ENCODE measurements at regions not wholly inside any gene's neighbourhood (a gene's known extent, or its start where the extent isn't known, plus 50 kb on each side); places are given as distances from the start of the nearest gene placed in this dataset.

- Histone ChIP-seq H3K36me3 (ENCODE audit: low read depth, missing control alignments) (no peaks in the 10 kb centered on the region), H3K27me3 (no peaks in the 10 kb centered on the region), H3K27ac (no peak overlapping the region), H3K4me1 (no peaks in the 10 kb centered on the region), H3K9me3 (no peaks in the 10 kb centered on the region), H3K4me3 (no peak overlapping the region)
- no peak for TF ChIP-seq CTCF (IDR thresholded peaks at IDR 0.05)
- TF ChIP-seq POLR2A (IDR thresholded peaks at IDR 0.05) = no peak
- DNase-seq = no peak
- 89 to 94% methylated on average over 4 of the region's 4 CpGs for WGBS, 2 donors
- intact Hi-C loops (cut with DNase I; ENCODE audit: low total_unique reads) = no loop called here
Measured at GRCh38 chr13:103573446-103573845, 507.2 kb upstream of the SLC10A2 start.

GRCh38 chr13:103568314-103568713, 502.1 kb upstream of the SLC10A2 start:
- H3K4me1 ChIP-seq = no peaks in the 10 kb centered on the region
- H3K9me3 ChIP-seq = no peaks in the 10 kb centered on the region
- no peaks in the 10 kb centered on the region for H3K27me3 ChIP-seq
- no peak overlapping the region for H3K27ac ChIP-seq
- no peak for DNase-seq
- WGBS, 2 donors = 85 to 86% methylated on average over 5 of the region's 5 CpGs
- intact Hi-C loops (cut with DNase I; ENCODE audit: low total_unique reads) = no loop called here
- H3K36me3 ChIP-seq (ENCODE audit: low read depth, missing control alignments) = no peaks in the 10 kb centered on the region
- H3K4me3 ChIP-seq = no peak overlapping the region
- TF ChIP-seq POLR2A (IDR thresholded peaks at IDR 0.05) (no peak), CTCF (IDR thresholded peaks at IDR 0.05) (no peak)

- intact Hi-C loops (cut with DNase I; ENCODE audit: low total_unique reads) = no loop called here
- no peak for TF ChIP-seq CTCF (IDR thresholded peaks at IDR 0.05)
- no peak for TF ChIP-seq POLR2A (IDR thresholded peaks at IDR 0.05)
- Histone ChIP-seq H3K36me3 (ENCODE audit: low read depth, missing control alignments) (no peaks in the 10 kb centered on the region), H3K9me3 (no peaks in the 10 kb centered on the region), H3K27ac (no peak overlapping the region), H3K27me3 (no peaks in the 10 kb centered on the region), H3K4me1 (no peaks in the 10 kb centered on the region), H3K4me3 (no peak overlapping the region)
- 80 to 81% methylated on average over 2 of the region's 2 CpGs for WGBS, 2 donors
- no peak for DNase-seq
Measured at GRCh38 chr13:103557878-103558277, 491.7 kb upstream of the SLC10A2 start.

DNA sequence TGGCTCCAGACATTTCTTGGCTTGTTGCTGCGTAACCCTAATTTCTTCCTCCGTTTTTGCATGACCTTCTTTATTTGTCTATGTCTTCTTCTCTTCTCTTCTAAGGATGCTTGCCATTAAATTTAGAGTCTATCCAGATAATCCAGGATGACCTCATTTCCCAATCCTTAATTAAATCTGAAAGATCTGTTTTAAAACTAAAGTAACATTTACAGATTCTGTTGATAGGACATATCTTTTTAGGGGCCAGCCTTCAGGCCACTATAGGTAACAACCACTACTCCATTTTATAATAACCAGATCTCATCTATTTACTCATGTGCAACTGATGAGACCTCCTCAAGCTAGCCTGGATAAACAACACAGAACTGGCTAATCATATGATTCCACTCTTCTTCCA, 490.5 kb upstream of the SLC10A2 start:
- TF ChIP-seq POLR2A (IDR thresholded peaks at IDR 0.05) (no peak), CTCF (IDR thresholded peaks at IDR 0.05) (no peak)
- Histone ChIP-seq H3K27me3 (no peaks in the 10 kb centered on the region), H3K4me3 (no peak overlapping the region), H3K4me1 (no peaks in the 10 kb centered on the region), H3K36me3 (ENCODE audit: low read depth, missing control alignments) (no peaks in the 10 kb centered on the region), H3K9me3 (no peaks in the 10 kb centered on the region), H3K27ac (no peak overlapping the region)
- DNase-seq = no peak
- intact Hi-C loops (cut with DNase I; ENCODE audit: low total_unique reads) = no loop called here
- 80 to 90% methylated on average over 2 of the region's 2 CpGs for WGBS, 2 donors

GRCh38 chr13:103547914-103548313, 481.7 kb upstream of the SLC10A2 start:
- H3K4me1 ChIP-seq = no peaks in the 10 kb centered on the region
- no peaks in the 10 kb centered on the region for H3K36me3 ChIP-seq (ENCODE audit: low read depth, missing control alignments)
- WGBS, 2 donors = 58 to 62% methylated on average over 3 of the region's 3 CpGs
- TF ChIP-seq POLR2A (IDR thresholded peaks at IDR 0.05) (no peak), CTCF (IDR thresholded peaks at IDR 0.05) (no peak)
- H3K9me3 ChIP-seq = no peaks in the 10 kb centered on the region
- H3K27me3 ChIP-seq = no peaks in the 10 kb centered on the region
- H3K4me3 ChIP-seq = no peak overlapping the region
- intact Hi-C loops (cut with DNase I; ENCODE audit: low total_unique reads) = no loop called here
- H3K27ac ChIP-seq = no peak overlapping the region
- DNase-seq = no peak
